ENCODE measurements at regions not wholly inside any gene's neighbourhood (a gene's known extent, or its start where the extent isn't known, plus 50 kb on each side); places are given as distances from the start of the nearest gene placed in this dataset.

DNA sequence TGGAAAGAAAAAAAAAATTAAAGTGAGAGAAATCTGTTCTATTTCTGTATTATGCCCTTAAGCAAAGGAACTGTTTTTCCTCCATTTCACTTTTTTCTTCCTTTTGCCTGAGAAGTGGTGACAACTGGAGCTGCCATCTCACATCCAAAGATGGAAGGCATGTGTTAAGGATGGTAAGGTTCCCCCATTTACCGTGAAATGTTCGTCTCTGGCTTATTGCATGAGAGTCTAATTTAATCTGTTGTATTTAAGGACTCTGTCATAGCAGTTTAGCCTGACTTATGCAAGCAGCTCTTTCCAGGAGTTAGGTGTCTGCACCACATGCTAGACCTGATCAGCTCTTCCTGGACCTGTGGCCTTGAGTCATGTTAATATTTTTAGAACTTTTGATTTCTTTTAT, 389.5 kb upstream of the MAP3K7 start (continued):
- TF ChIP-seq CHD2 (IDR thresholded peaks at IDR 0.05; ENCODE audit: low read length) (no peak), CBX5 (IDR thresholded peaks at IDR 0.05; ENCODE audit: low read depth, low read length) (no peak), SP2 (IDR thresholded peaks at IDR 0.05; ENCODE audit: low read length) (no peak)

Measured in H1 (cell line).